IMR-90 (cell line): ENCODE measurements at regions not wholly inside any gene's neighbourhood (a gene's known extent, or its start where the extent isn't known, plus 50 kb on each side); places are given as distances from the start of the nearest gene placed in this dataset.

Source experiments
- ATAC-seq: fragments of 200-7000 bp; cut with Tn5 transposase; 2 replicates; pipeline ENCODE4 v1.9.1; 2020; ENCODE audit warnings: low read depth, mild to moderate bottlenecking, moderate library complexity
- BruUV-seq: library from RNA; stranded (reverse); fragments of 400-500 nt; replicated peaks from 2 replicates; lab custom pipeline; 2021; lab: Mats Ljungman, UMichigan
- CTCF ChIA-PET: fragments of 300-600 bp; formaldehyde crosslinking; extraction: SDS; loops from one replicate; lab custom pipeline; 2021; ENCODE audit warnings: antibody characterized with exemption; lab: Yijun Ruan, JAX
- POLR2A ChIA-PET: fragments of 300-600 bp; sonication (Branson Sonifier 250); formaldehyde crosslinking; loops from one replicate; lab custom pipeline; 2022; ENCODE audit warnings: antibody characterized with exemption; ENCODE audit not compliant: unreplicated experiment; lab: Charles Lee
- DNase-seq: peaks from one replicate; pipeline ENCODE4 v3.0.0; 2013
- H2AFZ ChIP-seq: replicated peaks from 2 replicates; pipeline ENCODE3; 2013; ENCODE audit warnings: low read length, mild to moderate bottlenecking; ENCODE audit not compliant: poor library complexity
- H2AK5ac ChIP-seq: 2 replicates; pipeline ENCODE4 v1.6.1; 2013; ENCODE audit warnings: low read depth, low read length, inconsistent platforms
- H2AK9ac ChIP-seq: replicated peaks from 2 replicates; pipeline ENCODE3; 2013; ENCODE audit warnings: mild to moderate bottlenecking, low read depth, low read length, moderate library complexity; ENCODE audit not compliant: poor library complexity
- H2BK120ac ChIP-seq: 2 replicates; pipeline ENCODE4 v1.6.1; 2013; ENCODE audit warnings: low read depth, low read length, inconsistent platforms
- H2BK15ac ChIP-seq: 3 replicates; pipeline ENCODE4 v1.6.1; 2013; ENCODE audit warnings: low read depth, low read length, inconsistent platforms
- H2BK20ac ChIP-seq: 2 replicates; pipeline ENCODE4 v1.6.1; 2013; ENCODE audit warnings: low read depth, mild to moderate bottlenecking, inconsistent platforms, low read length, moderate library complexity
- H2BK5ac ChIP-seq: 2 replicates; pipeline ENCODE4 v1.6.1; 2013; ENCODE audit warnings: mild to moderate bottlenecking, low read depth, low read length, inconsistent platforms; ENCODE audit not compliant: poor library complexity, severe bottlenecking
- H3K14ac ChIP-seq: replicated peaks from 2 replicates; pipeline ENCODE4 v1.6.1; 2013; ENCODE audit warnings: low read depth, low read length, inconsistent platforms
- H3K18ac ChIP-seq: 2 replicates; pipeline ENCODE4 v1.6.1; 2013; ENCODE audit warnings: low read depth, low read length, control low read depth
- H3K23ac ChIP-seq: 2 replicates; pipeline ENCODE4 v1.6.1; 2013; ENCODE audit warnings: low read depth, low read length, inconsistent platforms
- H3K27ac ChIP-seq: 2 replicates; pipeline ENCODE4 v1.5.1; 2013; ENCODE audit warnings: mild to moderate bottlenecking, control low read depth, low read length; ENCODE audit not compliant: insufficient read depth
- H3K27me3 ChIP-seq: 2 replicates; pipeline ENCODE4 v1.6.1; 2013; ENCODE audit warnings: low read length; ENCODE audit not compliant: control insufficient read depth, insufficient read depth
- H3K36me3 ChIP-seq: 2 replicates; pipeline ENCODE4 v1.6.1; 2013; ENCODE audit warnings: low read length, mixed read lengths; ENCODE audit not compliant: control insufficient read depth, insufficient read depth
- H3K4ac ChIP-seq: 2 replicates; pipeline ENCODE4 v1.6.1; 2013; ENCODE audit warnings: low read depth, low read length, inconsistent platforms
- H3K4me1 ChIP-seq: 2 replicates; pipeline ENCODE4 v1.6.1; 2013; ENCODE audit warnings: low read length, mixed read lengths; ENCODE audit not compliant: control insufficient read depth, insufficient read depth
- H3K4me2 ChIP-seq: 2 replicates; pipeline ENCODE4 v1.6.1; 2013; ENCODE audit warnings: low read depth, mild to moderate bottlenecking, control low read depth, low read length, moderate library complexity
- H3K4me3 ChIP-seq: 2 replicates; pipeline ENCODE4 v1.5.1; 2013; ENCODE audit warnings: low read depth, mild to moderate bottlenecking, control low read depth, low read length, moderate library complexity; ENCODE audit not compliant: insufficient read depth
- H3K56ac ChIP-seq: 2 replicates; pipeline ENCODE4 v1.6.1; 2013; ENCODE audit warnings: low read length, inconsistent platforms; ENCODE audit not compliant: insufficient read depth; ENCODE audit errors: extremely low read depth
- H3K79me1 ChIP-seq, 2 experiments: 2 replicates each; pipeline ENCODE4 v1.6.1; 2013; ENCODE audit warnings: low read length in 2 of 2, inconsistent platforms in 1 of 2, low read depth in 1 of 2
- H3K9ac ChIP-seq: 2 replicates; pipeline ENCODE4 v1.6.1; 2013; ENCODE audit warnings: low read depth, low read length, control low read depth
- H3K9me1 ChIP-seq: 2 replicates; pipeline ENCODE4 v1.6.1; 2013; ENCODE audit warnings: low read length, inconsistent platforms; ENCODE audit not compliant: insufficient read depth
- H3K9me3 ChIP-seq: 2 replicates; pipeline ENCODE4 v1.6.1; 2013; ENCODE audit warnings: low read length; ENCODE audit not compliant: control insufficient read depth, insufficient read depth
- H4K20me1 ChIP-seq: 2 replicates; pipeline ENCODE4 v1.6.1; 2013; ENCODE audit warnings: low read length, inconsistent platforms; ENCODE audit not compliant: insufficient read depth
- H4K5ac ChIP-seq: 2 replicates; pipeline ENCODE4 v1.6.1; 2013; ENCODE audit warnings: mild to moderate bottlenecking, low read depth, low read length, control low read depth
- H4K8ac ChIP-seq, 2 experiments: 2 replicates each; pipeline ENCODE4 v1.6.1; 2013; ENCODE audit warnings: low read depth in 2 of 2, low read length in 2 of 2, control low read depth in 1 of 2, inconsistent platforms in 1 of 2
- H4K91ac ChIP-seq: 2 replicates; pipeline ENCODE4 v1.6.1; 2013; ENCODE audit warnings: low read depth, low read length, inconsistent platforms; ENCODE audit not compliant: insufficient read depth
- BHLHE40 ChIP-seq: fragments of 150-350 bp; IDR thresholded peaks from 2 replicates; pipeline ENCODE4 v1.6.1; 2016; ENCODE audit warnings: mild to moderate bottlenecking, low read depth, low read length
- CEBPB ChIP-seq: IDR thresholded peaks from 2 replicates; pipeline ENCODE4 v1.6.1; 2012; ENCODE audit warnings: low read depth, low read length, improper control_type of control experiment
- CHD1 ChIP-seq: IDR thresholded peaks from 2 replicates; pipeline ENCODE4 v1.6.1; 2012; ENCODE audit warnings: low read depth, low read length, improper control_type of control experiment
- FOS ChIP-seq: fragments of 150-350 bp; IDR thresholded peaks from 2 replicates; pipeline ENCODE4 v1.6.1; 2016; ENCODE audit warnings: low read depth, low read length
- MAFK ChIP-seq: IDR thresholded peaks from 2 replicates; pipeline ENCODE4 v1.6.1; 2012; ENCODE audit warnings: low read depth, low read length, improper control_type of control experiment
- MXI1 ChIP-seq: IDR thresholded peaks from 2 replicates; pipeline ENCODE4 v1.6.1; 2012; ENCODE audit warnings: low read depth, mild to moderate bottlenecking, low read length, moderate library complexity, borderline replicate concordance
- POLR2A ChIP-seq: IDR thresholded peaks from 2 replicates; pipeline ENCODE4 v1.6.1; 2012; ENCODE audit warnings: mild to moderate bottlenecking, low read depth, low read length
- RAD21 ChIP-seq: IDR thresholded peaks from 2 replicates; pipeline ENCODE4 v1.6.1; 2012; ENCODE audit warnings: low read length, improper control_type of control experiment
- RCOR1 ChIP-seq: IDR thresholded peaks from 2 replicates; pipeline ENCODE4 v1.6.1; 2012; ENCODE audit warnings: mild to moderate bottlenecking, low read length, improper control_type of control experiment; ENCODE audit not compliant: insufficient replicate concordance
- WGBS, 2 experiments: methylation state at CpG; one replicate each; pipeline versions ENCODE4 v1.1.5 to v1.1.7; 2013; ENCODE audit warnings: missing lambda C conversion rate in 2 of 2; ENCODE audit not compliant: insufficient read length in 1 of 2; ENCODE audit errors: extremely low coverage in 2 of 2; 5-methylcytosine and 5-hydroxymethylcytosine counted together
- dilution Hi-C: fragments of 300-500 bp; cut with HindIII; formaldehyde crosslinking; loops from one replicate; pipeline ENCODE4 v1.14.3; 2018; ENCODE audit warnings: low sequenced_read_pairs; ENCODE audit not compliant: unreplicated experiment
- in situ Hi-C: fragments of 300-500 bp; cut with MboI; formaldehyde crosslinking; loops from 3 replicates; pipeline ENCODE4 v1.14.3; 2019; ENCODE audit warnings: low sequenced_read_pairs, inconsistent platforms, mixed read lengths
- intact Hi-C: fragments of 100-400 bp; cut with micrococcal nuclease; formaldehyde crosslinking; loops from 2 replicates; pipeline ENCODE4 v1.10.0; 2022
- TF ChIP-seq, protein P1 (sequence below): fragments of 150-350 bp; IDR thresholded peaks from 2 replicates; pipeline ENCODE4 v1.6.1; 2016; ENCODE audit warnings: low read depth, mild to moderate bottlenecking, low read length, moderate library complexity, borderline replicate concordance
- TF ChIP-seq, protein P2 (sequence below): fragments of 150-350 bp; IDR thresholded peaks from 2 replicates; pipeline ENCODE4 v1.6.1; 2017; ENCODE audit warnings: mild to moderate bottlenecking, antibody characterized with exemption, low read length, low read depth
- TF ChIP-seq, protein P3 (sequence below): conservative IDR thresholded peaks from 2 replicates; pipeline ENCODE4 v1.5.1; 2012; ENCODE audit warnings: mild to moderate bottlenecking, low read depth, low read length, improper control_type of control experiment

DNA sequence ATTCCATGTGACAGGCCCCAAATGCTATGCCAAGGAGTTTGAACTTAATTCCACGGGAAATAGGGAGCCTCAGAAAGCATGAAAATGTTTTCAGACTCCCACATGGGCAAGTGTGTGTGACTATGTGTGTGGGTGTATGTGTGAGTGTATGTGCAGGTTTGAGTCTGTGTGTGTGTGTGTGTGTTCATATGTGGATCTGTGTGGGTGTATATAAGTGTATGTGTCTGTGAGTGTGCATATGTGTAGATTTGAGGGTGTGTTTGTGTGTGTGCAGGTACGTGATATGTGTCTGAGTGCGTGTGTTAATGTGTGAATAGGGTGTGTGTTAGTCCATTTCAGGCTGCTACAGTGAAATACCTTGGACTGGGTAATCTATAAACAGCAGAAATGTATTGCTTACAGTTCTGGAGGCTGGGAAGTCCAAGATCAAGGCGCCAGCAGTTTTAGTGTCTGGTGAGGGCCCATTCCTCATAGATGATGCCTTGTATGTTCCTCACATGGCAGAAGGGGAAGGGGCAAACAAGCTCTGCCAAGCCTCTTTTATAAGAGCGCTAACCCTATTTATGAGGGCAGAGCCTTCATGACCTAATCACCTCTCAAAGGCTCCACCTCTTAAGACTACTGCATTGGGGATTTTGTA lies 181.1 kb upstream of the TAB2 start:
- dilution Hi-C loops (no loop called here), intact Hi-C loops (no loop called here), in situ Hi-C loops (no loop called here)
- Histone ChIP-seq H2AK9ac (no peak overlapping the region), H2BK120ac (no peak overlapping the region), H2AK5ac (no peak overlapping the region), H3K4ac (no peak overlapping the region), H3K27ac (no peak overlapping the region), H2BK20ac (no peak overlapping the region), H3K36me3 (no peaks in the 10 kb centered on the region), H3K27me3 (peaks cover 7% of the 10 kb centered on the region), H3K9ac (no peak overlapping the region), H4K8ac (no peak overlapping the region), H3K79me1 (no peaks in the 10 kb centered on the region), H3K14ac (no peak overlapping the region), H3K56ac (no peak overlapping the region), H3K4me2 (no peak overlapping the region), H3K18ac (no peak overlapping the region), H3K9me1 (no peaks in the 10 kb centered on the region), H3K4me3 (no peak overlapping the region), H4K5ac (no peak overlapping the region), H4K91ac (no peak overlapping the region), H2BK15ac (no peak overlapping the region), H3K9me3 (no peaks in the 10 kb centered on the region), H4K20me1 (no peaks in the 10 kb centered on the region), H2BK5ac (no peak overlapping the region), H3K4me1 (peaks cover 3% of the 10 kb centered on the region), H2AFZ (no peak overlapping the region), H3K23ac (no peak overlapping the region)
- no CpG with 5 or more reads among the region's 5 CpGs for WGBS, 2 experiments
- BruUV-seq, result no TSS peak
- DNase-seq, result no peak
- CTCF ChIA-PET, result no interaction called here
- TF ChIP-seq, protein P1, sequence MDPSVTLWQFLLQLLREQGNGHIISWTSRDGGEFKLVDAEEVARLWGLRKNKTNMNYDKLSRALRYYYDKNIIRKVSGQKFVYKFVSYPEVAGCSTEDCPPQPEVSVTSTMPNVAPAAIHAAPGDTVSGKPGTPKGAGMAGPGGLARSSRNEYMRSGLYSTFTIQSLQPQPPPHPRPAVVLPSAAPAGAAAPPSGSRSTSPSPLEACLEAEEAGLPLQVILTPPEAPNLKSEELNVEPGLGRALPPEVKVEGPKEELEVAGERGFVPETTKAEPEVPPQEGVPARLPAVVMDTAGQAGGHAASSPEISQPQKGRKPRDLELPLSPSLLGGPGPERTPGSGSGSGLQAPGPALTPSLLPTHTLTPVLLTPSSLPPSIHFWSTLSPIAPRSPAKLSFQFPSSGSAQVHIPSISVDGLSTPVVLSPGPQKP, result no peak
- TF ChIP-seq, protein P2, sequence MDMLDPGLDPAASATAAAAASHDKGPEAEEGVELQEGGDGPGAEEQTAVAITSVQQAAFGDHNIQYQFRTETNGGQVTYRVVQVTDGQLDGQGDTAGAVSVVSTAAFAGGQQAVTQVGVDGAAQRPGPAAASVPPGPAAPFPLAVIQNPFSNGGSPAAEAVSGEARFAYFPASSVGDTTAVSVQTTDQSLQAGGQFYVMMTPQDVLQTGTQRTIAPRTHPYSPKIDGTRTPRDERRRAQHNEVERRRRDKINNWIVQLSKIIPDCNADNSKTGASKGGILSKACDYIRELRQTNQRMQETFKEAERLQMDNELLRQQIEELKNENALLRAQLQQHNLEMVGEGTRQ, result no peak
- TF ChIP-seq RAD21 (no peak), MXI1 (no peak), POLR2A (no peak), FOS (no peak), CEBPB (no peak), CHD1 (no peak), RCOR1 (no peak), MAFK (no peak), BHLHE40 (no peak)
- TF ChIP-seq, protein P3, sequence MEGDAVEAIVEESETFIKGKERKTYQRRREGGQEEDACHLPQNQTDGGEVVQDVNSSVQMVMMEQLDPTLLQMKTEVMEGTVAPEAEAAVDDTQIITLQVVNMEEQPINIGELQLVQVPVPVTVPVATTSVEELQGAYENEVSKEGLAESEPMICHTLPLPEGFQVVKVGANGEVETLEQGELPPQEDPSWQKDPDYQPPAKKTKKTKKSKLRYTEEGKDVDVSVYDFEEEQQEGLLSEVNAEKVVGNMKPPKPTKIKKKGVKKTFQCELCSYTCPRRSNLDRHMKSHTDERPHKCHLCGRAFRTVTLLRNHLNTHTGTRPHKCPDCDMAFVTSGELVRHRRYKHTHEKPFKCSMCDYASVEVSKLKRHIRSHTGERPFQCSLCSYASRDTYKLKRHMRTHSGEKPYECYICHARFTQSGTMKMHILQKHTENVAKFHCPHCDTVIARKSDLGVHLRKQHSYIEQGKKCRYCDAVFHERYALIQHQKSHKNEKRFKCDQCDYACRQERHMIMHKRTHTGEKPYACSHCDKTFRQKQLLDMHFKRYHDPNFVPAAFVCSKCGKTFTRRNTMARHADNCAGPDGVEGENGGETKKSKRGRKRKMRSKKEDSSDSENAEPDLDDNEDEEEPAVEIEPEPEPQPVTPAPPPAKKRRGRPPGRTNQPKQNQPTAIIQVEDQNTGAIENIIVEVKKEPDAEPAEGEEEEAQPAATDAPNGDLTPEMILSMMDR, result no peak
- ATAC-seq, result no peak
- POLR2A ChIA-PET, result no interaction called here
